KMS-11 (cell line): ENCODE measurements at regions not wholly inside any gene's neighbourhood (a gene's known extent, or its start where the extent isn't known, plus 50 kb on each side); places are given as distances from the start of the nearest gene placed in this dataset.

Experiments
- H2AFZ ChIP-seq: fragments of 200-600 bp; sonication (generic); 2 replicates; pipeline ENCODE4 v1.6.1; 2016; ENCODE audit warnings: antibody characterized with exemption, mixed run types, low read depth
- H3K27ac ChIP-seq: fragments of 200-600 bp; sonication (generic); 2 replicates; pipeline ENCODE4 v1.6.1; 2016; ENCODE audit warnings: mild to moderate bottlenecking, mixed run types
- H3K27me3 ChIP-seq: fragments of 200-600 bp; sonication (generic); 2 replicates; pipeline ENCODE4 v1.6.1; 2017; ENCODE audit warnings: mild to moderate bottlenecking, low read depth, mixed run types, moderate library complexity; ENCODE audit not compliant: insufficient read depth
- H3K36me3 ChIP-seq: fragments of 200-600 bp; sonication (generic); 2 replicates; pipeline ENCODE4 v1.6.1; 2017; ENCODE audit warnings: mild to moderate bottlenecking, mixed run types; ENCODE audit not compliant: insufficient read depth
- H3K4me1 ChIP-seq: fragments of 200-600 bp; sonication (generic); 2 replicates; pipeline ENCODE4 v1.6.1; 2016; ENCODE audit warnings: mild to moderate bottlenecking, low read depth, mixed run types; ENCODE audit not compliant: poor library complexity, severe bottlenecking
- H3K4me2 ChIP-seq: fragments of 200-600 bp; sonication (generic); 2 replicates; pipeline ENCODE4 v1.7.0; 2016; ENCODE audit warnings: mild to moderate bottlenecking, mixed run types
- H3K4me3 ChIP-seq: fragments of 200-600 bp; sonication (generic); IDR thresholded peaks from 2 replicates; pipeline ENCODE4 v1.6.1; 2017; ENCODE audit warnings: low read depth, low read length, mixed read lengths; ENCODE audit not compliant: insufficient read depth
- H3K79me2 ChIP-seq: fragments of 200-600 bp; sonication (generic); 2 replicates; pipeline ENCODE4 v1.6.1; 2016; ENCODE audit warnings: low read depth, mixed run types; ENCODE audit not compliant: insufficient read depth
- H3K9ac ChIP-seq: fragments of 200-600 bp; sonication (generic); 2 replicates; pipeline ENCODE4 v1.6.1; 2016; ENCODE audit warnings: mild to moderate bottlenecking, mixed run types
- H4K20me1 ChIP-seq: fragments of 200-600 bp; sonication (generic); 2 replicates; pipeline ENCODE4 v1.6.1; 2016; ENCODE audit warnings: mild to moderate bottlenecking, mixed run types; ENCODE audit not compliant: insufficient read depth
- TF ChIP-seq, protein P1 (sequence below): fragments of 200-600 bp; sonication (generic); conservative IDR thresholded peaks from 2 replicates; pipeline ENCODE4 v1.6.1; 2017; ENCODE audit warnings: low read depth, mild to moderate bottlenecking, antibody characterized with exemption, low read length, moderate library complexity, mixed read lengths

DNA sequence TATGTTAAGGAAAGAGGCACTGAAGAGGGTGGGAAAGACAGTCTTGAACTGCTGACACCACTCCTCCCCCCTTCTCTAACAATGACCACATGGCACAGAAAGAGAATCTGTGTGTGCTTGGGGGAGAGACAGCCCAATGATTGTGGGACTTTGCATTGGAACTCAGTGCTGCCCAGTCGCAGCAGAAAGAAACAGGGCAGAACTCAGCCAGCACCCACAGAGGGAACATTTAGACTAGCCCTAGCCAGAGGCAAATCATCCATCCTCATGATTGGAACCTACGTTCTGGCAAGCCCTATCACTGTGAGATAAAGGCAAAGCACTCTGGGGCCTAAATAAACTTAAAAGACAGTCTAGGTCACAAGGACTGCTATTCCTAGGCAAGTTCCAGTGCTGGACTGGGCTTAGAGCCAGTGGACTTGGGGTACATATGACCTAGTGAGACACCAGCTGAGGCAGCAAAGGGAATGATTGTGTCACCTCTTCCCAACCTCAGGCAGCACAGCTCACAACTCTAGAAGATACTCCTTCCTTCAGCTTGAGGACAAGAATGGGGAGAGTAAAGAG, 132.8 kb upstream of the S100G start:
- H3K27ac ChIP-seq = no peak overlapping the region
- H2AFZ ChIP-seq = no peak overlapping the region
- no peak overlapping the region for H3K4me2 ChIP-seq
- no peak overlapping the region for H3K4me3 ChIP-seq
- no peak overlapping the region for H3K9ac ChIP-seq
- TF ChIP-seq, protein P1, sequence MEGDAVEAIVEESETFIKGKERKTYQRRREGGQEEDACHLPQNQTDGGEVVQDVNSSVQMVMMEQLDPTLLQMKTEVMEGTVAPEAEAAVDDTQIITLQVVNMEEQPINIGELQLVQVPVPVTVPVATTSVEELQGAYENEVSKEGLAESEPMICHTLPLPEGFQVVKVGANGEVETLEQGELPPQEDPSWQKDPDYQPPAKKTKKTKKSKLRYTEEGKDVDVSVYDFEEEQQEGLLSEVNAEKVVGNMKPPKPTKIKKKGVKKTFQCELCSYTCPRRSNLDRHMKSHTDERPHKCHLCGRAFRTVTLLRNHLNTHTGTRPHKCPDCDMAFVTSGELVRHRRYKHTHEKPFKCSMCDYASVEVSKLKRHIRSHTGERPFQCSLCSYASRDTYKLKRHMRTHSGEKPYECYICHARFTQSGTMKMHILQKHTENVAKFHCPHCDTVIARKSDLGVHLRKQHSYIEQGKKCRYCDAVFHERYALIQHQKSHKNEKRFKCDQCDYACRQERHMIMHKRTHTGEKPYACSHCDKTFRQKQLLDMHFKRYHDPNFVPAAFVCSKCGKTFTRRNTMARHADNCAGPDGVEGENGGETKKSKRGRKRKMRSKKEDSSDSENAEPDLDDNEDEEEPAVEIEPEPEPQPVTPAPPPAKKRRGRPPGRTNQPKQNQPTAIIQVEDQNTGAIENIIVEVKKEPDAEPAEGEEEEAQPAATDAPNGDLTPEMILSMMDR = no peak
- no peaks in the 10 kb centered on the region for H3K27me3 ChIP-seq
- no peaks in the 10 kb centered on the region for H3K36me3 ChIP-seq
- H3K4me1 ChIP-seq = no peaks in the 10 kb centered on the region
- H3K79me2 ChIP-seq = no peaks in the 10 kb centered on the region
- no peaks in the 10 kb centered on the region for H4K20me1 ChIP-seq

DNA sequence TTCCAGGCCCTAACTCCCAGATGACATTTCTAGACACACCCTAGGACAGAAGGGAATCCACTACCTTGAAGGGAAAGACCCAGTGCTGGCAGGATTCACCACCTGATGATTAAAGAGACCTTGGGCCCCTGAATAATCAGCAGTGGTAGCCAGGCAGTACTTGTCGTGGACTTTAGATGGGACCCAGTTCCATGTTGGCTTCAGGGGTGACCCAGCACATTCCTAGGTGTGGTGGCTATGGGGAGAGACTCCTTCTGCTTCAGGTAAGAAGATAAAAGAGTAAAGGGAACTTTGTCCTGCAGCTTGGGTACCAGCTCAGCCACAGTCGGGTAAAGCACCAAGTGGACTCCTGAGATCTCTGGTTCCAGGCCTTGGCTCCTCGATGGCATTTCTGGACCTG, 131.8 kb upstream of the S100G start:
- no peak overlapping the region for H3K4me3 ChIP-seq
- H4K20me1 ChIP-seq = no peaks in the 10 kb centered on the region
- no peak overlapping the region for H3K4me2 ChIP-seq
- no peaks in the 10 kb centered on the region for H3K79me2 ChIP-seq
- TF ChIP-seq, protein P1 = no peak
- H3K4me1 ChIP-seq = no peaks in the 10 kb centered on the region
- H2AFZ ChIP-seq = no peak overlapping the region
- H3K27me3 ChIP-seq = no peaks in the 10 kb centered on the region
- H3K27ac ChIP-seq = no peak overlapping the region
- H3K36me3 ChIP-seq = no peaks in the 10 kb centered on the region
- no peak overlapping the region for H3K9ac ChIP-seq

DNA sequence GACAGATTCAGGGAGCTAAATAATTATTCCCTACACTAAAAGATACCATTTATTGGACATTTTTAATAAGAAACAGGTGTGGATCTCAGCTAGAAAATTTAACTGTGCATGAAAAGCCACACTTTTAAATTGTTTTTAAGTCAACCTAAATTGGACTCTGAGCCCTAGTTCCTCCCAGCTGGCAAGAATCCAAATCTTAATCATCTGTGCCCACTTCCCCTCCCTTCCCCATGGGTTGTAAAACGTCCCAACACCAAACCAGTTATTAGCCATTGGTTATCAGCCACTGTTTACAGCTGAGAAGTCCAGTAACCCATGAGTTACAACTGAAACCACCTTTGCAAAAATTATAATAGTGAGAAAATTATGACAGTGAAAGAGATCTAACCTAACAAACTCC, 125.6 kb upstream of the S100G start:
- no peaks in the 10 kb centered on the region for H4K20me1 ChIP-seq
- H2AFZ ChIP-seq = no peak overlapping the region
- H3K4me1 ChIP-seq = no peaks in the 10 kb centered on the region
- no peaks in the 10 kb centered on the region for H3K27me3 ChIP-seq
- no peaks in the 10 kb centered on the region for H3K36me3 ChIP-seq
- H3K9ac ChIP-seq = no peak overlapping the region
- H3K4me2 ChIP-seq = no peak overlapping the region
- H3K79me2 ChIP-seq = no peaks in the 10 kb centered on the region
- TF ChIP-seq, protein P1 = no peak
- no peak overlapping the region for H3K4me3 ChIP-seq
- H3K27ac ChIP-seq = no peak overlapping the region

DNA sequence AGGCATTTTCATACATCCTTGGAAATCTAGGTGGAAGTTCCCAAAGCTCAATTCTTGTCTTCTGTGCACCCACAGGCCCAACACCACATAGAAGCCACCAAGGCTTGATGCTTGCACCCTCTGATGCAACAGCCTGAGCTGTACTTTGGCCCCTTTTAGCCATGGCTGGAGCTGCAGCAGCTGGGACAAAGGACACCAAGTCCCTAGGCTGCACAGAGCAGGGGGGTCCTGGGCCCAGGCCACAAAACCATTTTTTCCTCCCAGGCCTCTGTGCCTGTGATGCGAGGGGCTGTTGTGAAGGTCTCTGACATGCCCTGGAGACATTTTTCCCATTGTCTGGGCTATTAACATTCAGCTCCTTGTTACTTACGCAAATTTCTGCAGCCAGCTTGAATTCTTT, 124.0 kb upstream of the S100G start:
- Histone ChIP-seq H4K20me1 (no peaks in the 10 kb centered on the region), H3K9ac (no peak overlapping the region), H3K4me1 (no peaks in the 10 kb centered on the region), H3K27me3 (no peaks in the 10 kb centered on the region), H3K79me2 (no peaks in the 10 kb centered on the region), H3K4me2 (no peak overlapping the region), H2AFZ (no peak overlapping the region), H3K27ac (no peak overlapping the region), H3K4me3 (no peak overlapping the region), H3K36me3 (no peaks in the 10 kb centered on the region)
- TF ChIP-seq, protein P1 = no peak

DNA sequence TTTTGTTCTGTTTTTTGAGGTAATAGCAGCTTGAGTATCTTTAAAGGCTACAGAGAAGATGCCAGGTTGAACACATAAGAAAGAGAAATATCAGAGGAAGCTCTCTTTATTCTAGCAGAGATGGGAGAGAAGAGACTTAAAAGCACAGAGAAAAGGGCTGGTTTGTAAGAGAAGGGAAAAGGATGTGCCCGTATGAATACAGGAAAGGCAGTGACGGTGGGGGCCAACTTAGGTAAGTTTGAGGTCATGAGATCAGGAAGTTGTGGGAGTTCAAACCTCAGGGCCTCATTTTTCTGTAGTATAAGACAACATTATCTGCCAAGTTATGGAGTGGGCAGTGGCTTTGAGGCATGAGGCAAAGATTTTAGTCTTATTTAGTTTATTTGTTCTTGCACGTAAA, 121.3 kb upstream of the S100G start:
- H3K4me3 ChIP-seq = no peak overlapping the region
- no peak overlapping the region for H2AFZ ChIP-seq
- H3K79me2 ChIP-seq = no peaks in the 10 kb centered on the region
- no peaks in the 10 kb centered on the region for H4K20me1 ChIP-seq
- H3K27me3 ChIP-seq = no peaks in the 10 kb centered on the region
- H3K4me2 ChIP-seq = no peak overlapping the region
- H3K36me3 ChIP-seq = no peaks in the 10 kb centered on the region
- no peak overlapping the region for H3K9ac ChIP-seq
- TF ChIP-seq, protein P1 = no peak
- no peaks in the 10 kb centered on the region for H3K4me1 ChIP-seq
- no peak overlapping the region for H3K27ac ChIP-seq
